Hepatocyte (in vitro differentiated cells): ENCODE measurements at regions not wholly inside any gene's neighbourhood (a gene's known extent, or its start where the extent isn't known, plus 50 kb on each side); places are given as distances from the start of the nearest gene placed in this dataset.

ENCODE experiments used
- EZH2phosphoT487 ChIP-seq: fragments of 200-600 bp; sonication (generic); IDR thresholded peaks from one replicate; pipeline ENCODE4 v1.6.1; 2018; ENCODE audit warnings: antibody characterized with exemption, mild to moderate bottlenecking, low read depth, moderate library complexity; ENCODE audit not compliant: unreplicated experiment, severe bottlenecking
- TF ChIP-seq, protein P1 (sequence below): fragments of 200-600 bp; sonication (generic); IDR thresholded peaks from 2 replicates; pipeline ENCODE4 v1.5.1; 2016; ENCODE audit warnings: antibody characterized with exemption, mild to moderate bottlenecking; ENCODE audit not compliant: poor library complexity

DNA sequence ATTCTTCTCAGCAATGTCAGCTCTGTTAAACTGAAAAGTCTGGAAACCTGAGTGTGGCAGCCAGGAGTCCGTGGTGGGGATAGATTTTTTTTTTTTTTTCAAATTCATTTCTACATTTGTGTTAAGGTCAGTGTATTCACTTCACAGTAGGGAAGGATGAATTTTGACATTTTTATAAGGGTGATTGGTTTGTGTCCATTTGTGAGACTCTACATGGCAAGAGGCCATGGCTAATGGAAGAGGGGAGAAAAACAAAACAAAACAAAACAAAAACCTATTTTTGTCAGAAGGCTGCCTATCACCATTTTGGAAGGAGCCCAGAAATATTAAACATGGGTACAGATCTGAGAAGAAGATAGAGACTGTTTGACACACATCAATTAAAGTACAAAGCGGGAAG is 176.1 kb downstream of the RMST start:
- TF ChIP-seq EZH2phosphoT487, result no peak
- TF ChIP-seq, protein P1, sequence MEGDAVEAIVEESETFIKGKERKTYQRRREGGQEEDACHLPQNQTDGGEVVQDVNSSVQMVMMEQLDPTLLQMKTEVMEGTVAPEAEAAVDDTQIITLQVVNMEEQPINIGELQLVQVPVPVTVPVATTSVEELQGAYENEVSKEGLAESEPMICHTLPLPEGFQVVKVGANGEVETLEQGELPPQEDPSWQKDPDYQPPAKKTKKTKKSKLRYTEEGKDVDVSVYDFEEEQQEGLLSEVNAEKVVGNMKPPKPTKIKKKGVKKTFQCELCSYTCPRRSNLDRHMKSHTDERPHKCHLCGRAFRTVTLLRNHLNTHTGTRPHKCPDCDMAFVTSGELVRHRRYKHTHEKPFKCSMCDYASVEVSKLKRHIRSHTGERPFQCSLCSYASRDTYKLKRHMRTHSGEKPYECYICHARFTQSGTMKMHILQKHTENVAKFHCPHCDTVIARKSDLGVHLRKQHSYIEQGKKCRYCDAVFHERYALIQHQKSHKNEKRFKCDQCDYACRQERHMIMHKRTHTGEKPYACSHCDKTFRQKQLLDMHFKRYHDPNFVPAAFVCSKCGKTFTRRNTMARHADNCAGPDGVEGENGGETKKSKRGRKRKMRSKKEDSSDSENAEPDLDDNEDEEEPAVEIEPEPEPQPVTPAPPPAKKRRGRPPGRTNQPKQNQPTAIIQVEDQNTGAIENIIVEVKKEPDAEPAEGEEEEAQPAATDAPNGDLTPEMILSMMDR, result no peak
